Spleen (tissue), 7 donors: ENCODE measurements at regions not wholly inside any gene's neighbourhood (a gene's known extent, or its start where the extent isn't known, plus 50 kb on each side); places are given as distances from the start of the nearest gene placed in this dataset.

Source experiments
- CTCF ChIP-seq, 11 experiments: fragments of 200-600 bp in 7 of 11; fragments of 450-650 bp in 4 of 11; sonication (generic) in 4 of 11; IDR thresholded peaks in 8 of 11; conservative IDR thresholded peaks in 3 of 11; 1 replicate in 7 of 11; 2 replicates in 4 of 11; pipeline versions ENCODE4 v1.4.0 to v1.8.0; 2016 to 2021; ENCODE audit warnings: antibody characterized with exemption in 11 of 11, inconsistent platforms in 4 of 11, mild to moderate bottlenecking in 1 of 11
- POLR2A ChIP-seq, 3 donors: fragments of 450-650 bp; IDR thresholded peaks; one replicate each; pipeline ENCODE4 v1.5.1; 2017; ENCODE audit warnings: antibody characterized with exemption in 3 of 3, mild to moderate bottlenecking in 1 of 3
- POLR2AphosphoS5 ChIP-seq, 3 donors: sonication (generic); formaldehyde crosslinking; IDR thresholded peaks; one replicate each; pipeline ENCODE4 v1.5.1; 2017; ENCODE audit warnings: antibody characterized with exemption in 3 of 3
- donor health status: DM: no; HTN: no; CAD: no; lungs with moderate emphysema.
- donor health status: DM: no; HTN: no; CAD: no.
- donor health status: DM: no; HTN: no; CAD: no.

GRCh38 chr2:156918410-156918809, 339.1 kb upstream of the GALNT5 start:
- TF ChIP-seq POLR2A (IDR thresholded peaks at IDR 0.05) (no peak), CTCF (IDR thresholded peaks at IDR 0.05 in 8 of 11, conservative IDR thresholded peaks at IDR 0.05 in 3 of 11) (no peak), POLR2AphosphoS5 (IDR thresholded peaks at IDR 0.05) (no peak)
